Astrocyte of the cerebellum (primary cell): ENCODE measurements at regions not wholly inside any gene's neighbourhood (a gene's known extent, or its start where the extent isn't known, plus 50 kb on each side); places are given as distances from the start of the nearest gene placed in this dataset.

Experiments
- DNase-seq: peaks from one replicate; pipeline ENCODE4 v3.0.0-alpha.2; 2011; ENCODE audit warnings: low read depth
- H3K4me3 ChIP-seq: 2 replicates; pipeline ENCODE4 v1.5.1; 2011; ENCODE audit warnings: mild to moderate bottlenecking, low read depth, low read length, moderate library complexity
- CTCF ChIP-seq: IDR thresholded peaks from 2 replicates; pipeline ENCODE4 v1.5.1; 2012; ENCODE audit warnings: low read length, low read depth, moderate library complexity, mild to moderate bottlenecking; ENCODE audit errors: missing control alignments
- in situ Hi-C: cut with HindIII; loops from 2 replicates; pipeline ENCODE4 v1.10.0; 2017; ENCODE audit warnings: low sequenced_read_pairs

DNA sequence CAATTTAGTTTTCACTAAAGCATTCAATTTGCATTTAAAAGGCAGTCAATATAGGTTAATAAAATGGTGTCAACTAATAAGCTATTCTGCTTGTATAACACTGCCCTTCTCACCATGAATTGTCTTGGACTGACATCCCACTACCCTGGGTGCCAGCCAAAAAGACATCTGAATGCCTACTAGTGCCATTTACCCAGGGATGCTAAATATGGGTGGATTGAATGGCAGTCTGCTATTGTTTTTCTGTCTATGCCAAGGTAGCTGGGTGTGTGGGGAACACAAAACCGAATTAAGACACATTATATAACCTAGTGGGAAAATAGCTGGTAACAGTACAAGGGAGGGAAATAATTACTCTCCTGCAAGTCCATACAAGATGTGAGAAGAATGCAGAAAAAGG lies 240.0 kb upstream of the CFAP20DC start:
- no peak overlapping the region for H3K4me3 ChIP-seq
- DNase-seq, result no peak
- no peak for TF ChIP-seq CTCF
- in situ Hi-C loops, result no loop called here

GRCh38 chr3:59288951-59289350 lies 239.1 kb upstream of the CFAP20DC start:
- H3K4me3 ChIP-seq, result no peak overlapping the region
- in situ Hi-C loops, result no loop called here
- DNase-seq, result no peak
- TF ChIP-seq CTCF, result no peak

GRCh38 chr3:59286791-59287531 lies 237.1 kb upstream of the CFAP20DC start:
- no peak overlapping the region for H3K4me3 ChIP-seq
- DNase-seq, result no peak
- in situ Hi-C loops, result no loop called here
- no peak for TF ChIP-seq CTCF

GRCh38 chr3:59285560-59285959 lies 235.7 kb upstream of the CFAP20DC start:
- in situ Hi-C loops, result no loop called here
- TF ChIP-seq CTCF, result no peak
- no peak for DNase-seq
- H3K4me3 ChIP-seq, result no peak overlapping the region

DNA sequence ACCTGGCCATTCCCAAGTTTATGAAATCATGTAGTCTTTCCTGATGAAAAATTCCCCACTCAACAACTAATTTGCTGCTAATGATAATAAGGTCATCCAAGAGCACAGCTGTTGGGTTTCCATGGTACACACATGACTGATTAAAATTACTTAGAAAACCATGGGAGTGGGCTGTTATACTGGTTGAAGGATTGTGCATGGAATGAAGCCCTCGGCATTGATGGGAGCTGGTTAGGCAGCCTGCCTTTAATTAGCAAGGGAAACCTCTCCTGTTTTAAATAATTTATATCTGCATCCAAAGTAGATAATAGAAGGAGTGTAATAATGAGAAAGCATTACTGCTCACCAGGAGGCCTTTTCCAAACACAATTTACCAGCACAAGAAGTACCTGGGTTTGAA lies 235.1 kb upstream of the CFAP20DC start:
- TF ChIP-seq CTCF, result no peak
- in situ Hi-C loops, result no loop called here
- no peak for DNase-seq
- H3K4me3 ChIP-seq, result no peak overlapping the region

GRCh38 chr3:59280113-59280512 lies 230.3 kb upstream of the CFAP20DC start:
- in situ Hi-C loops, result no loop called here
- TF ChIP-seq CTCF, result no peak
- no peak overlapping the region for H3K4me3 ChIP-seq
- no peak for DNase-seq
